NCI-H524 (cell line): ENCODE measurements at regions not wholly inside any gene's neighbourhood (a gene's known extent, or its start where the extent isn't known, plus 50 kb on each side); places are given as distances from the start of the nearest gene placed in this dataset.

ENCODE experiments used
- DNase-seq, 2 experiments: peaks; one replicate each; lab custom pipeline; 2025; lab: John Stamatoyannopoulos, UW

- peak; percentile 95 to 97 for DNase-seq
These were observed 70.9 kb upstream of the GSE1 start for GRCh38 chr16:85541980-85542900.

GRCh38 chr16:85543536-85543935 lies 69.6 kb upstream of the GSE1 start:
- DNase-seq = no peak

DNA sequence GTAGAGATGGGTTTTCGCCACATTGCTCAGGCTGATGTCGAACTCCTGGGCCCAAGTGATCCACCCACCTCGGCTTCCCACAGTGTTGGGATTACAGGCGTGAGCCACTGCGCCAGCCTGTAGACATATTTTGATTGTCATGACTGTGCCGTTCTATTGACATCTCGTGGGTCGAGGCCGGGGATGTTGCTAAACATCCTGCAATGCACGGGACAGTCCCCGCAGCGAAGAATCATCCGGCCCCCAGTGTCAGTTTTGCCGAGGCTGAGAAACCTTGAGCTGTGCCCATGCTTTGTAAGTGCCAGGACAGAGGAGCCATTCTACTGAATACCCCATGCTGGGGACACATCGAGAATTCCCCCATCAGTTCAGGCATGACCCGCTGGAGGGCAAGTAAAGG lies 69.1 kb upstream of the GSE1 start:
- no peak for DNase-seq

DNA sequence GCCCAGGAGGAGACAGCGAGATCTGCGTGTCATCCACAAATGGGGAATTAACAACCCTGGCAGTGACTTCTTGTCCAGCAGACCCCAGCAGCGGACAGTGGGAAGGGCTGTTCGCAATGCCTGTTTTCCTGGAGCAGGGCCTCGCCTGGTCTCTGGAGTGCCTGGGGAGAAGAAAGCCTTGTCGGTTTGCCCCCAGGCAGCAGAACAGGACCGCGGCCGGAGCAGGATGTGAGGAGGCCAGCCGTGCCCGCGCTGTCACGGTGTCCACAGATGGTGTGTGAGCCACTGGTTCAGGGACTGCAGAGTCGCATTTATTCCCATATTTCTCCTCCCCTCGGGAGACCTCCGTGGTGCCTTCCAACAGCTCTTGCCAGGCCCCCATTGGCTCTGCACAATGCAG lies 68.5 kb upstream of the GSE1 start:
- no peak for DNase-seq

DNA sequence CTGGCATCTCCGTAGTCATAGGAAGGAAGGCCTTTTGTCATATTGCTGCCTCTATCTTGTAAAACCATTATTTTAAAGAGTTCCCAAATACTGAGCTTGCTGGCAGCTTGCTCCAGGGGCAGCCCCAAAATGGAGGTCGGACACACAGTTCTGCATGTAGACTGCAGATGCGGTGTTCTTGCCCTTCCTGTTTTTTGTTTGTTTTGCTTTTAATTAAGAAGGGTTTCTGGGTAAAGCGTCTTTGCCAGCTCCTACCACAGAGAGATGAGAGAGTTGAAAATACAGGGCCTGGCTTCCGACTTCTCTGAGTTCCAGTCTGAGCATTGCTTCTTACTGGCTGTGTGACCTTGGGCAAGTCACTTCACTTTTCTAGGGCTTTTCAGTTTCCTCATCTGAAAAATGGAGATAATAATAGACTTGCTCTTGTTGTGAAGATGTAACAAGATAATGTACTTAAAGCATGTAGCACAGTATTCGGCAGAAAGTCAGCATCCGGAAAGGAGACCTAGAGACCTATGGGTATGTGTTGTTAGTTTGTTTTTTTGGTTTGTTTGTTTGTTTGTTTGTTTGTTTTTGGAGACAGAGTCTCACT lies 67.8 kb upstream of the GSE1 start:
- no peak for DNase-seq

- no peak for DNase-seq
These were observed 66.3 kb upstream of the GSE1 start for GRCh38 chr16:85546585-85547447.

GRCh38 chr16:85548375-85548774 lies 64.7 kb upstream of the GSE1 start:
- no peak for DNase-seq

DNA sequence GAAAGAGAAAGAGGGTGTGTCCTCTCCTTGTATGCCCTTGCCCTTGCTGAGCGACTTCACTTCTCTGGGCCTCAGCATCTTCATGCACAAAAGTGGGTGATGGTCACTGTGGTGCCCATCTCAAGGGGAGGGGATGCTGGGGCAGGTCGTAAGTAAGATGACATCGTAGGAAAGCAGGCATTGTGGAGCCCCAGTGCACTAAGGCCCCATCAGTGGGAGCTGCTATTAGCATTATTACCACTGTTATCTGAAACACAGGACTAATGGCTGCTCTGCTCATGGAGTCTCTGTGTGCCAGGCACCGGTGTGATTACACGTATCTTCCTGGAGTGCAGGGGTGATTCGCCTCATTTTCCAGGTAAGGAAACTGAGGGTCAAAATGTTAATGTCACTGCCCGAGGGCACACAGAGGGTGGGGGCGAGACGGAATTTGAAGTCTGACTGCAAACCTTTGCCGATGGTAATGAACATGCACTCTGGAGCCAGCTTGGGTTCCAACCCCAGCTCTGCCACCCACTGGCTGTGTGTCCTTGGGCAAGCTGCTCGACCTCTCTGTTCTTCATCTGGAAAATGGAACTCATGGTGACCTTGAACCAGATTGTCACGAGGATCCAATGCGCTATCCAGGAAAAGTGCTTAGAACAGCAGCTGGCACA lies 63.2 kb upstream of the GSE1 start:
- no peak for DNase-seq

DNA sequence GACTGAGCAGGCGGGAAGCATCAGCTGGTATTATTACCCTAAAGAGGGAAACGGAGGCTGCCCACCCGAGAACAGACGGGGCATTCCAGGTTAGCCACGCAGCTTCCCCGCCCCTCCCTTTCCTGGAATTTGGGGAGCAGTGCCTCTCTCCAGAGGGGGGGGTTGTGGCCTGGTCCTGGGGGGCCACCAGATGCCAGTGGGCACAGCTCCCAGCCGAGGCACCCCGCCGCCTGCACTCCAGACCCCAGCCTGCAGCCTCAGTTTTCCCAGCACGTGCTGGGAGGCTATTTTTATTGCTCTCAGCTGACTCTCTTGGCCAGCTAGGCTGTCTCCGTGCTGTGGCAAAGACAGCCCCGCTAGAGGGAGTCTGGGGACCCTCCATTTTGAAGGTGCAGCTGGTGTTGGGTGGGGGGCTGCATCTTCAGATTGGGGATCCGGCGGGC lies 62.7 kb upstream of the GSE1 start:
- DNase-seq = no peak

- no peak for DNase-seq
These were observed 61.9 kb upstream of the GSE1 start for GRCh38 chr16:85550953-85551924.

DNA sequence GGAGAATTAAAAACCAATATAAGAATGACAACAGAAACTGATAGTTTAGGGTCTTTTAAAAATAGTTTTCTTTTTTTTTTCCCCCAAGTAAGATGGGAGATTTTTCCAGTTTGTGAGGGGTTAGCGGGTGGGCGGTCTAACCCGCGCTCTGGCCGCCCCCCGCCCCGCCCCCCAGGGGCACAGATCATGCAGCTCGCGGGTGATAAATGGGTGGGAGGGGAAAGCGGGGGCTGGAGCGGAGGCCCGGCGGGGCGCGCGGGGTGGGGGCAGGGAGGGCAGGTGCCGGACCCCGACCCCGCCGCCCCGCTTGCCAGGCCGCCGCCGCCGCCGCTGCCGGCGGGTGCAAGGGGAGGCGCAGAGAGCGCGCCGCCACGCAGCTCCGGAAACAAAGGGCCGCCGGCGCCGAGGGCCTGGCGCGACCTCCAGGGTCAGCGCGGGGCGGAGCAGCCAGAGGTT lies 60.1 kb upstream of the GSE1 start:
- no peak for DNase-seq

- DNase-seq = peak; percentile 63 to 83
These were observed 59.5 kb upstream of the GSE1 start for GRCh38 chr16:85553436-85554113.

DNA sequence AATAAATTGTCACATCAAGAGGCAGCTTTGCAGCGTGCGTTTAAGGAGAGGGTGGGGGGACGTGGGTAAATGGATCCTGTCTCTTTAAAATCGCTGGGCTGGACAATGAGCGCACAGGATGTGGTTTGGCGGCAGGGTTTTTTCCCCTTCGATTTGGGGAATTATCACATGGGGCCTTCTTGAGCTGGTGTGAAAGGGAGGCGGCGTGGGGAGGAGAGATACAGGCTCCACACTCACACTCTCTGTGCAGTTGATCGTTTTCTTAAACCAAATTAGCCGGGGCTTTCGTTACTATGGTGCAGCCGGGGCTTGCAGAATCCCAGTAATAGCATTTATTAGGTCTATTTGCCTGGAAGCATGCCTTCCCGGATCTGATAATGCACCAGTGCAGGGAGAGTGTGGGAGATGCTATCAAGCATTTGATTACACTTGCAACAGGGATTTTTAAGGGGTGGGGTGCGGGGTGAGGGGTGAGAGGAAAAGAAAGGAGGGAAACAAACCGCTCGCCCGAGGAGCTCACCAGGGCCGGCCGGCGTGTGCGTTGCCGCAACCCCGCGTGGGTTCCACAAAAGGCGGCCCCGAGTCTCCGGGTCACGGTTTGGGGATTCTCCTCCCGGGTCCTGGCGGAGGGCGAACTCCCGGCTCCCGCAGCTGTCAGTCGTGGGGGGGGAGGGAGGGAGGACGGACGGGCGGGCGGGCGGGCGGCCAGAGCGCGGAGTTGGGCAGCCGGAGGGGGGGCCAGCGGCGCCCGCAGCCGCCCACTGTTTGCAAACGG lies 58.8 kb upstream of the GSE1 start:
- DNase-seq = peak; percentile 66 to 75

- DNase-seq = peak; percentile 86 to 93
These were observed 58.0 kb upstream of the GSE1 start for GRCh38 chr16:85554889-85555718.

- DNase-seq = no peak
These were observed 57.2 kb upstream of the GSE1 start for GRCh38 chr16:85555719-85556455.

DNA sequence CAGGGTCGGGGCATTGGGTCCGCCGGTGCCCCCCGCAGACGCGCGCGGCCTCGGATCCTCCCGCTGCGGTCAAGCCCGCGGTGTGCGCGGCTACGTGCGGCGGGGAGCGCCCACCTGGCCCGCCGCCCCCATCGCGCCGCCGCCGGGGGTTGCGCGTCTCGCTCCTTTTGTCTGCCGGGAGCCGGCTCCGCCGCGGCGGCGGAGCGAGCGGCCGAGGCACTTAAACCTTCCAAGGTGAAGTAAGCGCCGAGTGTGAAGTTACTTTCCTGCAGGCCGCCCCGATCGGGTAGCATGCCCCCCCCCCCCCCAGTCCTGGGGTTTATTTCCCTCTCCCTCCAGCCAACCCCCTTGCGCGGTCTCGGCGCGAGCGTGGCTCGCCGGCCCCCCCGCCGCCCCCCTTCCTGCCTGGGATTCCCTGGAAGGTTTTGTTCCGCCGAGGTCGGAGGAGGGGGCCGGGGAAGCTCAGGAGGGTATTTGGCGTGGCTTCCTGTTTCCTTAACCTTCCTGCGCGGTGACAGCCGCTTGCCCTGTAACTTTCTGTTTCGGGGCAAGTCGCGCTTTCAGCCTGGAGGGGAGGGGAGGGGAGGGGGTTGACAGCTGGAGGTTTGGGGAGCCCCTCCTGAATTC lies 56.6 kb upstream of the GSE1 start:
- peak; percentile 62 to 65 for DNase-seq
